IMR-90 (cell line): ENCODE measurements at regions not wholly inside any gene's neighbourhood (a gene's known extent, or its start where the extent isn't known, plus 50 kb on each side); places are given as distances from the start of the nearest gene placed in this dataset.

Experiments used
- ATAC-seq: fragments of 200-7000 bp; cut with Tn5 transposase; 2 replicates; pipeline ENCODE4 v1.9.1; 2020; ENCODE audit warnings: low read depth, mild to moderate bottlenecking, moderate library complexity
- BruUV-seq: library from RNA; stranded (reverse); fragments of 400-500 nt; replicated peaks from 2 replicates; lab custom pipeline; 2021; lab: Mats Ljungman, UMichigan
- CTCF ChIA-PET: fragments of 300-600 bp; formaldehyde crosslinking; extraction: SDS; loops from one replicate; lab custom pipeline; 2021; ENCODE audit warnings: antibody characterized with exemption; lab: Yijun Ruan, JAX
- POLR2A ChIA-PET: fragments of 300-600 bp; sonication (Branson Sonifier 250); formaldehyde crosslinking; loops from one replicate; lab custom pipeline; 2022; ENCODE audit warnings: antibody characterized with exemption; ENCODE audit not compliant: unreplicated experiment; lab: Charles Lee
- DNase-seq: peaks from one replicate; pipeline ENCODE4 v3.0.0; 2013
- H2AFZ ChIP-seq: replicated peaks from 2 replicates; pipeline ENCODE3; 2013; ENCODE audit warnings: low read length, mild to moderate bottlenecking; ENCODE audit not compliant: poor library complexity
- H2AK5ac ChIP-seq: 2 replicates; pipeline ENCODE4 v1.6.1; 2013; ENCODE audit warnings: low read depth, low read length, inconsistent platforms
- H2AK9ac ChIP-seq: replicated peaks from 2 replicates; pipeline ENCODE3; 2013; ENCODE audit warnings: mild to moderate bottlenecking, low read depth, low read length, moderate library complexity; ENCODE audit not compliant: poor library complexity
- H2BK120ac ChIP-seq: 2 replicates; pipeline ENCODE4 v1.6.1; 2013; ENCODE audit warnings: low read depth, low read length, inconsistent platforms
- H2BK15ac ChIP-seq: 3 replicates; pipeline ENCODE4 v1.6.1; 2013; ENCODE audit warnings: low read depth, low read length, inconsistent platforms
- H2BK20ac ChIP-seq: 2 replicates; pipeline ENCODE4 v1.6.1; 2013; ENCODE audit warnings: low read depth, mild to moderate bottlenecking, inconsistent platforms, low read length, moderate library complexity
- H2BK5ac ChIP-seq: 2 replicates; pipeline ENCODE4 v1.6.1; 2013; ENCODE audit warnings: mild to moderate bottlenecking, low read depth, low read length, inconsistent platforms; ENCODE audit not compliant: poor library complexity, severe bottlenecking
- H3K14ac ChIP-seq: replicated peaks from 2 replicates; pipeline ENCODE4 v1.6.1; 2013; ENCODE audit warnings: low read depth, low read length, inconsistent platforms
- H3K18ac ChIP-seq: 2 replicates; pipeline ENCODE4 v1.6.1; 2013; ENCODE audit warnings: low read depth, low read length, control low read depth
- H3K23ac ChIP-seq: 2 replicates; pipeline ENCODE4 v1.6.1; 2013; ENCODE audit warnings: low read depth, low read length, inconsistent platforms
- H3K27ac ChIP-seq: 2 replicates; pipeline ENCODE4 v1.5.1; 2013; ENCODE audit warnings: mild to moderate bottlenecking, control low read depth, low read length; ENCODE audit not compliant: insufficient read depth
- H3K27me3 ChIP-seq: 2 replicates; pipeline ENCODE4 v1.6.1; 2013; ENCODE audit warnings: low read length; ENCODE audit not compliant: control insufficient read depth, insufficient read depth
- H3K36me3 ChIP-seq: 2 replicates; pipeline ENCODE4 v1.6.1; 2013; ENCODE audit warnings: low read length, mixed read lengths; ENCODE audit not compliant: control insufficient read depth, insufficient read depth
- H3K4ac ChIP-seq: 2 replicates; pipeline ENCODE4 v1.6.1; 2013; ENCODE audit warnings: low read depth, low read length, inconsistent platforms
- H3K4me1 ChIP-seq: 2 replicates; pipeline ENCODE4 v1.6.1; 2013; ENCODE audit warnings: low read length, mixed read lengths; ENCODE audit not compliant: control insufficient read depth, insufficient read depth
- H3K4me2 ChIP-seq: 2 replicates; pipeline ENCODE4 v1.6.1; 2013; ENCODE audit warnings: low read depth, mild to moderate bottlenecking, control low read depth, low read length, moderate library complexity
- H3K4me3 ChIP-seq: 2 replicates; pipeline ENCODE4 v1.5.1; 2013; ENCODE audit warnings: low read depth, mild to moderate bottlenecking, control low read depth, low read length, moderate library complexity; ENCODE audit not compliant: insufficient read depth
- H3K56ac ChIP-seq: 2 replicates; pipeline ENCODE4 v1.6.1; 2013; ENCODE audit warnings: low read length, inconsistent platforms; ENCODE audit not compliant: insufficient read depth; ENCODE audit errors: extremely low read depth
- H3K79me1 ChIP-seq, 2 experiments: 2 replicates each; pipeline ENCODE4 v1.6.1; 2013; ENCODE audit warnings: low read length in 2 of 2, inconsistent platforms in 1 of 2, low read depth in 1 of 2
- H3K9ac ChIP-seq: 2 replicates; pipeline ENCODE4 v1.6.1; 2013; ENCODE audit warnings: low read depth, low read length, control low read depth
- H3K9me1 ChIP-seq: 2 replicates; pipeline ENCODE4 v1.6.1; 2013; ENCODE audit warnings: low read length, inconsistent platforms; ENCODE audit not compliant: insufficient read depth
- H3K9me3 ChIP-seq: 2 replicates; pipeline ENCODE4 v1.6.1; 2013; ENCODE audit warnings: low read length; ENCODE audit not compliant: control insufficient read depth, insufficient read depth
- H4K20me1 ChIP-seq: 2 replicates; pipeline ENCODE4 v1.6.1; 2013; ENCODE audit warnings: low read length, inconsistent platforms; ENCODE audit not compliant: insufficient read depth
- H4K5ac ChIP-seq: 2 replicates; pipeline ENCODE4 v1.6.1; 2013; ENCODE audit warnings: mild to moderate bottlenecking, low read depth, low read length, control low read depth
- H4K8ac ChIP-seq, 2 experiments: 2 replicates each; pipeline ENCODE4 v1.6.1; 2013; ENCODE audit warnings: low read depth in 2 of 2, low read length in 2 of 2, control low read depth in 1 of 2, inconsistent platforms in 1 of 2
- H4K91ac ChIP-seq: 2 replicates; pipeline ENCODE4 v1.6.1; 2013; ENCODE audit warnings: low read depth, low read length, inconsistent platforms; ENCODE audit not compliant: insufficient read depth
- MXI1 ChIP-seq: IDR thresholded peaks from 2 replicates; pipeline ENCODE4 v1.6.1; 2012; ENCODE audit warnings: low read depth, mild to moderate bottlenecking, low read length, moderate library complexity, borderline replicate concordance
- NFE2L2 ChIP-seq: fragments of 150-350 bp; IDR thresholded peaks from 2 replicates; pipeline ENCODE4 v1.6.1; 2016; ENCODE audit warnings: low read depth, mild to moderate bottlenecking, low read length
- RAD21 ChIP-seq: IDR thresholded peaks from 2 replicates; pipeline ENCODE4 v1.6.1; 2012; ENCODE audit warnings: low read length, improper control_type of control experiment
- WGBS, 2 experiments: methylation state at CpG; one replicate each; pipeline versions ENCODE4 v1.1.5 to v1.1.7; 2013; ENCODE audit warnings: missing lambda C conversion rate in 2 of 2; ENCODE audit not compliant: insufficient read length in 1 of 2; ENCODE audit errors: extremely low coverage in 2 of 2; 5-methylcytosine and 5-hydroxymethylcytosine counted together
- dilution Hi-C: fragments of 300-500 bp; cut with HindIII; formaldehyde crosslinking; loops from one replicate; pipeline ENCODE4 v1.14.3; 2018; ENCODE audit warnings: low sequenced_read_pairs; ENCODE audit not compliant: unreplicated experiment
- in situ Hi-C: fragments of 300-500 bp; cut with MboI; formaldehyde crosslinking; loops from 3 replicates; pipeline ENCODE4 v1.14.3; 2019; ENCODE audit warnings: low sequenced_read_pairs, inconsistent platforms, mixed read lengths
- intact Hi-C: fragments of 100-400 bp; cut with micrococcal nuclease; formaldehyde crosslinking; loops from 2 replicates; pipeline ENCODE4 v1.10.0; 2022
- TF ChIP-seq, protein P1 (sequence below): conservative IDR thresholded peaks from 2 replicates; pipeline ENCODE4 v1.5.1; 2012; ENCODE audit warnings: mild to moderate bottlenecking, low read depth, low read length, improper control_type of control experiment

DNA sequence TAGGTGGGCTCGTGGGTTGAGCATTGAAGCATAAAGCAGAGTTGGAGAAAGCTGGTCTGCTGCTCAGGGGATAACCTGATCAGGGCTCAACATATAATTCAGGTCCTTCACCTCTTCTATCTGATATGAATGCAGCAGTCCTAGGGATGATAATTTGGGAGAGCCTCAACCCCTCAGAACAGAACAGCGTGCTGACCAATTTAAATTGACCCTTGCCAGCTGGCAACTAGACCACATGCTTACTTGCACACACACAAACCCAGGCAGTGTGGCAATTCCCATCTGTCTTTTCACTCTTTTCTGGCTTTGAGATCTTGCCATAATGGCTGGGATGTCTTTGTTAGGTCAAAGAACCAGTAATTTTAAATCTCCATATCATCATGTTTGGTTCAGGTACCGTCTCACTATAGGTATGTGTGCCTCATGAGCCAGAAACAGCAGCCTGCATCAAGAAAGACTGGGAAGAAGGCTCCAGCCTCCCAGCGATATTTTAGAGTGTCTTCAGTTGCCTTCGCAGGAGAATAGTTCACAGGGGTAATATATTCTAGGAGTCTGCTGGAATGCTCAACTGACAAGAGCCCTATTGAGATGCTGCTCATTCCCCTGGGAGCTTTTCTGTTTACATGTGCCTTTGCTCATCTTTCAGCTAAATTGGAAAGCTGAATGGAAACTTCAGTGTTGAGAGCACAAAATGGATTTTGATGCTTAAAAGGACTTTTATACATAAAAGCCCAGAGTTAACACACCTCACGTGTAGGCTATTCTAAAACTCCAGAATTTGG is 497.6 kb downstream of the RASEF start:
- POLR2A ChIA-PET = no interaction called here
- WGBS, 2 experiments = no CpG with 5 or more reads among the region's 6 CpGs
- intact Hi-C loops = no loop called here

More for the DNA sequence above, 497.6 kb downstream of the RASEF start:
- in situ Hi-C loops = no loop called here
- no peaks in the 10 kb centered on the region; the same call in 1 of the 2 replicates for H3K27me3 ChIP-seq
- no peaks in the 10 kb centered on the region for H3K36me3 ChIP-seq
- H2AK5ac ChIP-seq = no peak overlapping the region
- no peak overlapping the region for H2BK15ac ChIP-seq
- H3K23ac ChIP-seq = no peak overlapping the region
- BruUV-seq = no TSS peak
- H3K4me3 ChIP-seq = no peak overlapping the region
- TF ChIP-seq, protein P1, sequence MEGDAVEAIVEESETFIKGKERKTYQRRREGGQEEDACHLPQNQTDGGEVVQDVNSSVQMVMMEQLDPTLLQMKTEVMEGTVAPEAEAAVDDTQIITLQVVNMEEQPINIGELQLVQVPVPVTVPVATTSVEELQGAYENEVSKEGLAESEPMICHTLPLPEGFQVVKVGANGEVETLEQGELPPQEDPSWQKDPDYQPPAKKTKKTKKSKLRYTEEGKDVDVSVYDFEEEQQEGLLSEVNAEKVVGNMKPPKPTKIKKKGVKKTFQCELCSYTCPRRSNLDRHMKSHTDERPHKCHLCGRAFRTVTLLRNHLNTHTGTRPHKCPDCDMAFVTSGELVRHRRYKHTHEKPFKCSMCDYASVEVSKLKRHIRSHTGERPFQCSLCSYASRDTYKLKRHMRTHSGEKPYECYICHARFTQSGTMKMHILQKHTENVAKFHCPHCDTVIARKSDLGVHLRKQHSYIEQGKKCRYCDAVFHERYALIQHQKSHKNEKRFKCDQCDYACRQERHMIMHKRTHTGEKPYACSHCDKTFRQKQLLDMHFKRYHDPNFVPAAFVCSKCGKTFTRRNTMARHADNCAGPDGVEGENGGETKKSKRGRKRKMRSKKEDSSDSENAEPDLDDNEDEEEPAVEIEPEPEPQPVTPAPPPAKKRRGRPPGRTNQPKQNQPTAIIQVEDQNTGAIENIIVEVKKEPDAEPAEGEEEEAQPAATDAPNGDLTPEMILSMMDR = no peak
- no peak for TF ChIP-seq MXI1
- no peak for TF ChIP-seq NFE2L2
- TF ChIP-seq RAD21 = no peak
- H3K9ac ChIP-seq = no peak overlapping the region
- no peak overlapping the region for H3K27ac ChIP-seq
- no peak overlapping the region for H3K4ac ChIP-seq
- H3K4me2 ChIP-seq = no peak overlapping the region
- dilution Hi-C loops = no loop called here
- H4K8ac ChIP-seq = no peak overlapping the region
- H3K18ac ChIP-seq = no peak overlapping the region
- H3K14ac ChIP-seq = no peak overlapping the region
- no peaks in the 10 kb centered on the region for H3K79me1 ChIP-seq
- no peaks in the 10 kb centered on the region for H4K20me1 ChIP-seq
- no peak overlapping the region for H4K91ac ChIP-seq
- H2AFZ ChIP-seq = no peak overlapping the region
- H3K9me1 ChIP-seq = no peaks in the 10 kb centered on the region
- ATAC-seq (no peak), DNase-seq (no peak)
- H4K5ac ChIP-seq = no peak overlapping the region
- no peak overlapping the region for H2BK120ac ChIP-seq
- no peak overlapping the region for H2BK20ac ChIP-seq
- no peaks in the 10 kb centered on the region for H3K9me3 ChIP-seq
- no peaks in the 10 kb centered on the region for H3K4me1 ChIP-seq
- no peak overlapping the region for H3K56ac ChIP-seq
- CTCF ChIA-PET = no interaction called here
- H2BK5ac ChIP-seq = no peak overlapping the region
- no peak overlapping the region for H2AK9ac ChIP-seq
